ENCODE measurements at regions not wholly inside any gene's neighbourhood (a gene's known extent, or its start where the extent isn't known, plus 50 kb on each side); places are given as distances from the start of the nearest gene placed in this dataset.
"Not testable (repeated sequence)": the region's sequence is repeated elsewhere in the genome, so short reads cannot be mapped to it uniquely, and the experiment has no call there.

DNA sequence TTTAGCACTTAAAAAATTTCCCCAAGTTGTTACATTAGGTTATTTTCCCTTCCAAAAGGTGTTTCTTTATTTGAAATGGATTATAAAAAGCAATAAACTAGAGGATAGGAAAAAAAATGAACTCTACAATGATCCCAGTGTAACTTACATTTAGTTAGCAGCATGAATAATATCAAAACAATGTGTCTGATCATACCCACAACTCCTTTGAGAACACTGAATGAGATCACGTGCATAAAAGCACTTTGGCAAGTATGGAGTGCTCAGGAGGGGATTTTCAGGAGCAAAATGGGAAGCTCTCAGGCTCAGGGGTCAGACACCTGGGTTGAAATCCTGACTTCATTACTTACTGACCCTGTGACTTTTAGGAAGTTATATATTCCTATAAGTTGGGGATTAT, 369.7 kb upstream of the PROX1 start:
- in situ Hi-C loops (cut with HindIII; ENCODE audit: low sequenced_read_pairs), result no loop called here
- TF ChIP-seq, protein P1, sequence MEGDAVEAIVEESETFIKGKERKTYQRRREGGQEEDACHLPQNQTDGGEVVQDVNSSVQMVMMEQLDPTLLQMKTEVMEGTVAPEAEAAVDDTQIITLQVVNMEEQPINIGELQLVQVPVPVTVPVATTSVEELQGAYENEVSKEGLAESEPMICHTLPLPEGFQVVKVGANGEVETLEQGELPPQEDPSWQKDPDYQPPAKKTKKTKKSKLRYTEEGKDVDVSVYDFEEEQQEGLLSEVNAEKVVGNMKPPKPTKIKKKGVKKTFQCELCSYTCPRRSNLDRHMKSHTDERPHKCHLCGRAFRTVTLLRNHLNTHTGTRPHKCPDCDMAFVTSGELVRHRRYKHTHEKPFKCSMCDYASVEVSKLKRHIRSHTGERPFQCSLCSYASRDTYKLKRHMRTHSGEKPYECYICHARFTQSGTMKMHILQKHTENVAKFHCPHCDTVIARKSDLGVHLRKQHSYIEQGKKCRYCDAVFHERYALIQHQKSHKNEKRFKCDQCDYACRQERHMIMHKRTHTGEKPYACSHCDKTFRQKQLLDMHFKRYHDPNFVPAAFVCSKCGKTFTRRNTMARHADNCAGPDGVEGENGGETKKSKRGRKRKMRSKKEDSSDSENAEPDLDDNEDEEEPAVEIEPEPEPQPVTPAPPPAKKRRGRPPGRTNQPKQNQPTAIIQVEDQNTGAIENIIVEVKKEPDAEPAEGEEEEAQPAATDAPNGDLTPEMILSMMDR (IDR thresholded peaks at IDR 0.05; ENCODE audit: low read depth, low read length), result no peak
- DNase-seq (ENCODE audit: low read depth, low spot score), result no peak
- H3K4me3 ChIP-seq (ENCODE audit: low read depth, low read length), result no peak overlapping the region

DNA sequence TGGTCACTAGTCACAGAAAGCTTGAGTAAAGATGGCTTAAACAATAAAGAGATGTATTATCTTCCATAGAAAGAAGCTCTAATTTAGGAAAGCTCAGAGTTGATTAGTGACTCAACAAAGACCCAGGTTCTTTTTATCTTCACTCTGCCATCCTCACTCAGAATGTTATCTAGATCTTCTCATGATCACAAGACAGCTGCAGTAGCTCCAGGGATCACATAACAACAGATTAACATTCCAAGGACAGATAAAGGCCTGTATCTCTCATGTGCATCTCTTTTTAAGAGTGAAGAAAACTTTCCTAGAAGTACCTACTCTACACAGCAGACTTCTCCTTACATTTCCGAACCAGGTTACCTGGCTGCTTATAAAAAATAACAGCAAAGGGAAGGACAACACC, 368.7 kb upstream of the PROX1 start:
- in situ Hi-C loops (cut with HindIII; ENCODE audit: low sequenced_read_pairs), result no loop called here
- H3K4me3 ChIP-seq (ENCODE audit: low read depth, low read length), result no peak overlapping the region
- no peak for DNase-seq (ENCODE audit: low read depth, low spot score)
- TF ChIP-seq, protein P1 (IDR thresholded peaks at IDR 0.05; ENCODE audit: low read depth, low read length), result no peak

DNA sequence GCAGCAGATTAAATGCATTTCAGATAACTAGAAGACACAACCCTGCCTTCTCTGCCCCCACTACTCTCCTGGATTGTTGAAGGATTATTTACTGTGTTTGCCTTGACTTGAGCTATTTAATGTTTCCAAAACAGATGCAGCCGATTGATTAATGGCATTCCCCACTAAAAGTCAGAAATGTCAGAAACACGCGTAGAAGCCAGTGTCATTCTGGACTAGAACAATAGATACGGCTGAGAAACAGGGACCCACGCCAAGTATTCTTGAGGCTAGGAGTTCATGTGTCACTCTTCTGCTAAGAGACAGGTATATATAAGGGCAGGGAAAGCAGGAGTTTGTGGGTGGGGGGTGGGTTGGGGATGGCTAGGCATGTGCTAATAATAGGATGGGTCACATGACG, 366.7 kb upstream of the PROX1 start:
- no peak overlapping the region for H3K4me3 ChIP-seq (ENCODE audit: low read depth, low read length)
- TF ChIP-seq, protein P1 (IDR thresholded peaks at IDR 0.05; ENCODE audit: low read depth, low read length), result no peak
- no peak for DNase-seq (ENCODE audit: low read depth, low spot score)
- in situ Hi-C loops (cut with HindIII; ENCODE audit: low sequenced_read_pairs), result no loop called here

DNA sequence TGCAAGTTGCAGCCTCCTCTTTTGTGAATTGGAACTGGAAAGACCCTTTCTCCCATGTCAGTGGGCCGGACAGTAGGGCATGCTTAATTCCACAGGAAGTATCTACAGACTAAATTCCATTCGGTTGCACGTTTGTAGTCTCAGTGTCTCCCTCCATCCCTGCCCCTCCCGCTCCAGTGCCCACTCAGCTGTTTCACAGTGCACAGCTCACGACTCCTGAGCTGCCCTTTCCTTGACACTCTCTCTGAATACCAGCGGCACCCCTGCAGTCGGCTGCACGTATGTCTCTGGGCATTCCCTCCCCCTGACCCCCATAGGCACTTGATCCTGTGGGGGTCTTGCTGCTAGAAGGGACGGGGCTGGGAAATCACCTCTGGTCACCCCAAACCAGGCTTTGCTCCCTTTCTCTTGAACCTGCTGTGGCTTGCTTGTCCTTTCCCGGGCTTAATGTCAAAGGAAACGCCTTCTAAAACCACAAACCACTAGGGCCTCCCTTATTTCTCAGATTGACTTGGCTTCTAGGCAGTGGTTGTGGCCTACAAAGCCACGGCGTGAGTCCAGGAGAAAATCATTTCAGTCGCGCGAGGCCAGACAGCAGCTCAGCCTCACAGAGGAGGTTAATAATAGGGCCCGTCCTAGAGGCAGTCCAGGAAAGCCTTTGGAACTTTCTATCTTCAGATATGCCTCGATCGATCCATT, 365.3 kb upstream of the PROX1 start:
- TF ChIP-seq, protein P1 (IDR thresholded peaks at IDR 0.05; ENCODE audit: low read depth, low read length), result no peak
- H3K4me3 ChIP-seq (ENCODE audit: low read depth, low read length), result no peak overlapping the region
- DNase-seq (ENCODE audit: low read depth, low spot score), result no peak
- in situ Hi-C loops (cut with HindIII; ENCODE audit: low sequenced_read_pairs), result no loop called here

DNA sequence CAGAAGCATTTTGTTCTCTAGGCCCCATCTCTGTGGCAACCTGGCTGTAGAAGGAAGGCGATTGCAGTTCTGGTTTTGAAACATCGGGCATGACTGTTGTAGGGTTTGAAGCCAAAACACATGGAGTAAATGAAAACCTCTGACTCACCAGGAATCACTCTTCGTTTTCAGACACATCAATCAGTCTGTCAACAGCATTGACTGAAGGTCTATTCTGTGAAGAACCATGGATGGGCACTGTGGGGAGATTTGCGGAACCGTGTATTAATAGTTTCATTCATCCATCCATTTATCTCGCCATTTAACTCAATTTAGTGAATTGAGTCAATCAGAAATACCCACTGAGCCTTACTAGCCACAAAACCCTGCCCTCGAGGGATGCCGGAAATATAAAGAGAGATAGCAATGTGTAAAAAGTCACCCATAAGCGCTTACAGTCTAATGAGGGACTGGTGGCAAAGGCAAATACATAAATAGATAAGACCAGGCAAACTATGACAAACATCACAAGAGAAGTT, 364.6 kb upstream of the PROX1 start:
- in situ Hi-C loops (cut with HindIII; ENCODE audit: low sequenced_read_pairs), result no loop called here
- no peak overlapping the region for H3K4me3 ChIP-seq (ENCODE audit: low read depth, low read length)
- DNase-seq (ENCODE audit: low read depth, low spot score), result no peak
- TF ChIP-seq, protein P1 (IDR thresholded peaks at IDR 0.05; ENCODE audit: low read depth, low read length), result no peak

DNA sequence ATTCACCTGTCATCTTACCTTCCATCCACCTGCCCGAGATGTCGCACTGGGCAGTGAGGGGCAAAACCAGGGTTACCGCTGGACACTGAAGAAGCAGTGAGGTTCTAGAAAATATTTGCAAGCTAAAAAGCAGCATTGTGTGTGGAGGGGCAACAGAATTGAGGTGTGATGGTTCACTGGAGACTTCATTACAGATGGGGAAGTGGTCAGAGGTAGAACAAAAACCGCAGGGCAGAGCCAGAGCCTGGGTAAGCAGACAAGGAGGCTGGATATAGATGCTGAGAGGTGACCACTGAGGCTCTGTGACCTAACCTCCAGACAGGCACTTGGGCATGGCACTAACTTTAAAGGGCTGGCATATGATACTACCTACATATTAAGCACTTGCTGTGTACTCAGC, 363.9 kb upstream of the PROX1 start:
- no peak for DNase-seq (ENCODE audit: low read depth, low spot score)
- in situ Hi-C loops (cut with HindIII; ENCODE audit: low sequenced_read_pairs), result no loop called here
- no peak overlapping the region for H3K4me3 ChIP-seq (ENCODE audit: low read depth, low read length)
- TF ChIP-seq, protein P1 (IDR thresholded peaks at IDR 0.05; ENCODE audit: low read depth, low read length), result no peak

DNA sequence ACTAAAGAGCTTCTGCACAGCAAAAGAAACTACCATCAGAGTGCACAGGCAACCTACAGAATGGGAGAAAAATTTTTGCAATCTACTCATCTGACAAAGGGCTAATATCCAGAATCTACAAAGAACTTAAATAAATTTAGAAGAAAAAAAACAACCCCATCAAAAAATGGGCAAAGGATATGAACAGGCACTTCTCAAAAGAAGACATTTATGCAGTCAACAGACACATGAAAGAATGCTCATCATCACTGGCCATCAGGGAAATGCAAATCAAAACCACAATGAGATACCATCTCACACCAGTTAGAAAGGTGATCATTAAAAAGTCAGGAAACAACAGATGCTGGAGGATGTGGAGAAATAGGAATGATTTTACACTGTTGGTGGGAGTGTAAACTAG, 351.0 kb upstream of the PROX1 start:
- H3K4me3 ChIP-seq (ENCODE audit: low read depth, low read length); in situ Hi-C loops (cut with HindIII; ENCODE audit: low sequenced_read_pairs); DNase-seq (ENCODE audit: low read depth, low spot score): not testable (repeated sequence)
